IMR-90 (cell line): ENCODE measurements at regions not wholly inside any gene's neighbourhood (a gene's known extent, or its start where the extent isn't known, plus 50 kb on each side); places are given as distances from the start of the nearest gene placed in this dataset.

ENCODE experiments used
- ATAC-seq: fragments of 200-7000 bp; cut with Tn5 transposase; 2 replicates; pipeline ENCODE4 v1.9.1; 2020; ENCODE audit warnings: low read depth, mild to moderate bottlenecking, moderate library complexity
- BruUV-seq: library from RNA; stranded (reverse); fragments of 400-500 nt; replicated peaks from 2 replicates; lab custom pipeline; 2021; lab: Mats Ljungman, UMichigan
- CTCF ChIA-PET: fragments of 300-600 bp; formaldehyde crosslinking; extraction: SDS; loops from one replicate; lab custom pipeline; 2021; ENCODE audit warnings: antibody characterized with exemption; lab: Yijun Ruan, JAX
- POLR2A ChIA-PET: fragments of 300-600 bp; sonication (Branson Sonifier 250); formaldehyde crosslinking; loops from one replicate; lab custom pipeline; 2022; ENCODE audit warnings: antibody characterized with exemption; ENCODE audit not compliant: unreplicated experiment; lab: Charles Lee
- DNase-seq: peaks from one replicate; pipeline ENCODE4 v3.0.0; 2013
- H2AFZ ChIP-seq: replicated peaks from 2 replicates; pipeline ENCODE3; 2013; ENCODE audit warnings: low read length, mild to moderate bottlenecking; ENCODE audit not compliant: poor library complexity
- H2AK5ac ChIP-seq: 2 replicates; pipeline ENCODE4 v1.6.1; 2013; ENCODE audit warnings: low read depth, low read length, inconsistent platforms
- H2AK9ac ChIP-seq: replicated peaks from 2 replicates; pipeline ENCODE3; 2013; ENCODE audit warnings: mild to moderate bottlenecking, low read depth, low read length, moderate library complexity; ENCODE audit not compliant: poor library complexity
- H2BK120ac ChIP-seq: 2 replicates; pipeline ENCODE4 v1.6.1; 2013; ENCODE audit warnings: low read depth, low read length, inconsistent platforms
- H2BK15ac ChIP-seq: 3 replicates; pipeline ENCODE4 v1.6.1; 2013; ENCODE audit warnings: low read depth, low read length, inconsistent platforms
- H2BK20ac ChIP-seq: 2 replicates; pipeline ENCODE4 v1.6.1; 2013; ENCODE audit warnings: low read depth, mild to moderate bottlenecking, inconsistent platforms, low read length, moderate library complexity
- H2BK5ac ChIP-seq: 2 replicates; pipeline ENCODE4 v1.6.1; 2013; ENCODE audit warnings: mild to moderate bottlenecking, low read depth, low read length, inconsistent platforms; ENCODE audit not compliant: poor library complexity, severe bottlenecking
- H3K14ac ChIP-seq: replicated peaks from 2 replicates; pipeline ENCODE4 v1.6.1; 2013; ENCODE audit warnings: low read depth, low read length, inconsistent platforms
- H3K18ac ChIP-seq: 2 replicates; pipeline ENCODE4 v1.6.1; 2013; ENCODE audit warnings: low read depth, low read length, control low read depth
- H3K23ac ChIP-seq: 2 replicates; pipeline ENCODE4 v1.6.1; 2013; ENCODE audit warnings: low read depth, low read length, inconsistent platforms
- H3K27ac ChIP-seq: 2 replicates; pipeline ENCODE4 v1.5.1; 2013; ENCODE audit warnings: mild to moderate bottlenecking, control low read depth, low read length; ENCODE audit not compliant: insufficient read depth
- H3K27me3 ChIP-seq: 2 replicates; pipeline ENCODE4 v1.6.1; 2013; ENCODE audit warnings: low read length; ENCODE audit not compliant: control insufficient read depth, insufficient read depth
- H3K36me3 ChIP-seq: 2 replicates; pipeline ENCODE4 v1.6.1; 2013; ENCODE audit warnings: low read length, mixed read lengths; ENCODE audit not compliant: control insufficient read depth, insufficient read depth
- H3K4ac ChIP-seq: 2 replicates; pipeline ENCODE4 v1.6.1; 2013; ENCODE audit warnings: low read depth, low read length, inconsistent platforms
- H3K4me1 ChIP-seq: 2 replicates; pipeline ENCODE4 v1.6.1; 2013; ENCODE audit warnings: low read length, mixed read lengths; ENCODE audit not compliant: control insufficient read depth, insufficient read depth
- H3K4me2 ChIP-seq: 2 replicates; pipeline ENCODE4 v1.6.1; 2013; ENCODE audit warnings: low read depth, mild to moderate bottlenecking, control low read depth, low read length, moderate library complexity
- H3K4me3 ChIP-seq: 2 replicates; pipeline ENCODE4 v1.5.1; 2013; ENCODE audit warnings: low read depth, mild to moderate bottlenecking, control low read depth, low read length, moderate library complexity; ENCODE audit not compliant: insufficient read depth
- H3K56ac ChIP-seq: 2 replicates; pipeline ENCODE4 v1.6.1; 2013; ENCODE audit warnings: low read length, inconsistent platforms; ENCODE audit not compliant: insufficient read depth; ENCODE audit errors: extremely low read depth
- H3K79me1 ChIP-seq, 2 experiments: 2 replicates each; pipeline ENCODE4 v1.6.1; 2013; ENCODE audit warnings: low read length in 2 of 2, inconsistent platforms in 1 of 2, low read depth in 1 of 2
- H3K9ac ChIP-seq: 2 replicates; pipeline ENCODE4 v1.6.1; 2013; ENCODE audit warnings: low read depth, low read length, control low read depth
- H3K9me1 ChIP-seq: 2 replicates; pipeline ENCODE4 v1.6.1; 2013; ENCODE audit warnings: low read length, inconsistent platforms; ENCODE audit not compliant: insufficient read depth
- H3K9me3 ChIP-seq: 2 replicates; pipeline ENCODE4 v1.6.1; 2013; ENCODE audit warnings: low read length; ENCODE audit not compliant: control insufficient read depth, insufficient read depth
- H4K20me1 ChIP-seq: 2 replicates; pipeline ENCODE4 v1.6.1; 2013; ENCODE audit warnings: low read length, inconsistent platforms; ENCODE audit not compliant: insufficient read depth
- H4K5ac ChIP-seq: 2 replicates; pipeline ENCODE4 v1.6.1; 2013; ENCODE audit warnings: mild to moderate bottlenecking, low read depth, low read length, control low read depth
- H4K8ac ChIP-seq, 2 experiments: 2 replicates each; pipeline ENCODE4 v1.6.1; 2013; ENCODE audit warnings: low read depth in 2 of 2, low read length in 2 of 2, control low read depth in 1 of 2, inconsistent platforms in 1 of 2
- H4K91ac ChIP-seq: 2 replicates; pipeline ENCODE4 v1.6.1; 2013; ENCODE audit warnings: low read depth, low read length, inconsistent platforms; ENCODE audit not compliant: insufficient read depth
- BHLHE40 ChIP-seq: fragments of 150-350 bp; IDR thresholded peaks from 2 replicates; pipeline ENCODE4 v1.6.1; 2016; ENCODE audit warnings: mild to moderate bottlenecking, low read depth, low read length
- ELK1 ChIP-seq: fragments of 150-350 bp; IDR thresholded peaks from 2 replicates; pipeline ENCODE4 v1.6.1; 2016; ENCODE audit warnings: low read depth, mild to moderate bottlenecking, low read length, moderate library complexity, borderline replicate concordance
- MAFK ChIP-seq: IDR thresholded peaks from 2 replicates; pipeline ENCODE4 v1.6.1; 2012; ENCODE audit warnings: low read depth, low read length, improper control_type of control experiment
- RFX5 ChIP-seq: IDR thresholded peaks from 2 replicates; pipeline ENCODE4 v1.8.0; 2012; ENCODE audit warnings: low read depth, mild to moderate bottlenecking, low read length, moderate library complexity
- SMC3 ChIP-seq: fragments of 150-350 bp; IDR thresholded peaks from 2 replicates; pipeline ENCODE4 v1.6.1; 2016; ENCODE audit warnings: low read depth, mild to moderate bottlenecking, antibody characterized with exemption, low read length, moderate library complexity
- USF2 ChIP-seq: fragments of 150-350 bp; IDR thresholded peaks from 2 replicates; pipeline ENCODE4 v1.6.1; 2017; ENCODE audit warnings: mild to moderate bottlenecking, antibody characterized with exemption, low read length, low read depth
- WGBS, 2 experiments: methylation state at CpG; one replicate each; pipeline versions ENCODE4 v1.1.5 to v1.1.7; 2013; ENCODE audit warnings: missing lambda C conversion rate in 2 of 2; ENCODE audit not compliant: insufficient read length in 1 of 2; ENCODE audit errors: extremely low coverage in 2 of 2; 5-methylcytosine and 5-hydroxymethylcytosine counted together
- dilution Hi-C: fragments of 300-500 bp; cut with HindIII; formaldehyde crosslinking; loops from one replicate; pipeline ENCODE4 v1.14.3; 2018; ENCODE audit warnings: low sequenced_read_pairs; ENCODE audit not compliant: unreplicated experiment
- in situ Hi-C: fragments of 300-500 bp; cut with MboI; formaldehyde crosslinking; loops from 3 replicates; pipeline ENCODE4 v1.14.3; 2019; ENCODE audit warnings: low sequenced_read_pairs, inconsistent platforms, mixed read lengths
- intact Hi-C: fragments of 100-400 bp; cut with micrococcal nuclease; formaldehyde crosslinking; loops from 2 replicates; pipeline ENCODE4 v1.10.0; 2022
- TF ChIP-seq, protein P1 (sequence below): conservative IDR thresholded peaks from 2 replicates; pipeline ENCODE4 v1.5.1; 2012; ENCODE audit warnings: mild to moderate bottlenecking, low read depth, low read length, improper control_type of control experiment

GRCh38 chr5:152260940-152261339 lies 144.1 kb downstream of the NMUR2 start:
- H4K20me1 ChIP-seq: no peaks in the 10 kb centered on the region
- TF ChIP-seq SMC3: no peak
- TF ChIP-seq USF2: no peak
- no peak for TF ChIP-seq RFX5
- no peak for TF ChIP-seq MAFK
- TF ChIP-seq, protein P1, sequence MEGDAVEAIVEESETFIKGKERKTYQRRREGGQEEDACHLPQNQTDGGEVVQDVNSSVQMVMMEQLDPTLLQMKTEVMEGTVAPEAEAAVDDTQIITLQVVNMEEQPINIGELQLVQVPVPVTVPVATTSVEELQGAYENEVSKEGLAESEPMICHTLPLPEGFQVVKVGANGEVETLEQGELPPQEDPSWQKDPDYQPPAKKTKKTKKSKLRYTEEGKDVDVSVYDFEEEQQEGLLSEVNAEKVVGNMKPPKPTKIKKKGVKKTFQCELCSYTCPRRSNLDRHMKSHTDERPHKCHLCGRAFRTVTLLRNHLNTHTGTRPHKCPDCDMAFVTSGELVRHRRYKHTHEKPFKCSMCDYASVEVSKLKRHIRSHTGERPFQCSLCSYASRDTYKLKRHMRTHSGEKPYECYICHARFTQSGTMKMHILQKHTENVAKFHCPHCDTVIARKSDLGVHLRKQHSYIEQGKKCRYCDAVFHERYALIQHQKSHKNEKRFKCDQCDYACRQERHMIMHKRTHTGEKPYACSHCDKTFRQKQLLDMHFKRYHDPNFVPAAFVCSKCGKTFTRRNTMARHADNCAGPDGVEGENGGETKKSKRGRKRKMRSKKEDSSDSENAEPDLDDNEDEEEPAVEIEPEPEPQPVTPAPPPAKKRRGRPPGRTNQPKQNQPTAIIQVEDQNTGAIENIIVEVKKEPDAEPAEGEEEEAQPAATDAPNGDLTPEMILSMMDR: no peak
- TF ChIP-seq ELK1: no peak
- no peak for TF ChIP-seq BHLHE40
- DNase-seq (no peak), ATAC-seq (no peak)
- no peaks in the 10 kb centered on the region for H3K27me3 ChIP-seq
- in situ Hi-C loops: no loop called here
- no peak overlapping the region for H3K4me2 ChIP-seq
- H3K36me3 ChIP-seq: no peaks in the 10 kb centered on the region
- H3K79me1 ChIP-seq: no peaks in the 10 kb centered on the region
- no peak overlapping the region for H3K23ac ChIP-seq
- H2BK15ac ChIP-seq: no peak overlapping the region
- no CpG with 5 or more reads among the region's 7 CpGs for WGBS, 2 experiments
- H2BK120ac ChIP-seq: no peak overlapping the region
- H2AK5ac ChIP-seq: no peak overlapping the region
- no peak overlapping the region for H2AFZ ChIP-seq
- no peak overlapping the region for H2BK20ac ChIP-seq
- H3K9me3 ChIP-seq: peaks cover 8% of the 10 kb centered on the region
- no peak overlapping the region for H4K8ac ChIP-seq
- H3K18ac ChIP-seq: no peak overlapping the region
- no peak overlapping the region for H3K27ac ChIP-seq
- no peak overlapping the region for H3K4me3 ChIP-seq
- H4K5ac ChIP-seq: no peak overlapping the region
- no peak overlapping the region for H2AK9ac ChIP-seq
- H3K14ac ChIP-seq: no peak overlapping the region
- no peak overlapping the region for H4K91ac ChIP-seq
- no peak overlapping the region for H3K4ac ChIP-seq
- intact Hi-C loops: no loop called here
- dilution Hi-C loops: no loop called here
- no peak overlapping the region for H3K9ac ChIP-seq
- ChIA-PET CTCF (no interaction called here), POLR2A (no interaction called here)
- H2BK5ac ChIP-seq: no peak overlapping the region
- no TSS peak for BruUV-seq
- no peaks in the 10 kb centered on the region for H3K4me1 ChIP-seq
- no peak overlapping the region for H3K56ac ChIP-seq
- no peaks in the 10 kb centered on the region for H3K9me1 ChIP-seq
